ENCODE measurements at regions not wholly inside any gene's neighbourhood (a gene's known extent, or its start where the extent isn't known, plus 50 kb on each side); places are given as distances from the start of the nearest gene placed in this dataset.

DNA sequence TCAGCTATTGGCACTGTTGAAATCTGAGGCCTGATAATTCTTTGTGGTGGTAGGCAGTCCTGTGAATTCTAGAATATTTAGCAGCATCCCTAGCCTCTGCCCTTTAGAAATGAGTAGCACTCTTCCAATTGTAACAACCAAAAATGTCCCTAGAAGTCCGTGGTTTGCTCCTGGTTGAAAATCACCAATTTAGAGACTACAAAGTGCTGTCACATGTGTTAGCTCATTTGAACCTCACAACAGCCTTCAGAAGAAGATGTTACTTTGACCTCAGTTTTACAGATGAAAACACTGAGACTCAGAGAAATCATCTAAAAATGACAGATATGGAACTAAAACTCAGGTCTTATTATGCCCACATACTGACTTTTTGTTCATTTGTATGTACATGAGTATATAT, 103.2 kb downstream of the TANC2 start:
- POLR2A ChIA-PET, result no interaction called here
- DNase-seq (ENCODE audit: low read depth, low spot score), result no peak
- CTCF ChIA-PET, result interaction anchor here (1.2 kb wide), 1 partner anchor 337 kb away, joined by 4 read pairs; no protein-coding TSS in a partner anchor
- TF ChIP-seq, protein P1, sequence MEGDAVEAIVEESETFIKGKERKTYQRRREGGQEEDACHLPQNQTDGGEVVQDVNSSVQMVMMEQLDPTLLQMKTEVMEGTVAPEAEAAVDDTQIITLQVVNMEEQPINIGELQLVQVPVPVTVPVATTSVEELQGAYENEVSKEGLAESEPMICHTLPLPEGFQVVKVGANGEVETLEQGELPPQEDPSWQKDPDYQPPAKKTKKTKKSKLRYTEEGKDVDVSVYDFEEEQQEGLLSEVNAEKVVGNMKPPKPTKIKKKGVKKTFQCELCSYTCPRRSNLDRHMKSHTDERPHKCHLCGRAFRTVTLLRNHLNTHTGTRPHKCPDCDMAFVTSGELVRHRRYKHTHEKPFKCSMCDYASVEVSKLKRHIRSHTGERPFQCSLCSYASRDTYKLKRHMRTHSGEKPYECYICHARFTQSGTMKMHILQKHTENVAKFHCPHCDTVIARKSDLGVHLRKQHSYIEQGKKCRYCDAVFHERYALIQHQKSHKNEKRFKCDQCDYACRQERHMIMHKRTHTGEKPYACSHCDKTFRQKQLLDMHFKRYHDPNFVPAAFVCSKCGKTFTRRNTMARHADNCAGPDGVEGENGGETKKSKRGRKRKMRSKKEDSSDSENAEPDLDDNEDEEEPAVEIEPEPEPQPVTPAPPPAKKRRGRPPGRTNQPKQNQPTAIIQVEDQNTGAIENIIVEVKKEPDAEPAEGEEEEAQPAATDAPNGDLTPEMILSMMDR (IDR thresholded peaks at IDR 0.05; ENCODE audit: insufficient read depth, low read length, missing control alignments), result no peak
- no peak overlapping the region for H3K4me3 ChIP-seq (ENCODE audit: low read depth, low read length)

DNA sequence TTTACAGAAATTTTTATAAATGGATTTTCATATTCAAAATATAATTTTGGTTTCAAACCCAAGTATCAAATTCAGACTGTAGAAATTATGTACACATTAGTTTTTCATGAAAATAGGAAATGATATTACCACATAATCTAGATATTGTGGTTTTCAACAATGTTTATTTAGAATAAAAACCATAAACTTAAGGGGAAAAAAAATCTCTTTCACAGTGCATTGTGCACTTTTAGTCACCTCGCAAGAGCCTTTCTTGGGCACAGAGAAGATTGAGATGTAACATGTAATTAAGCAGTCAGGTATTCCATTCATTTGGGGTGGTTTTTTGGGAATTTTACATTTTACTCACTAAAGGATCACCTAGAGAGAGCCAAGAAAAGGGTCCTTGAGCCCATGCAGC, 104.0 kb downstream of the TANC2 start:
- ChIA-PET POLR2A (no interaction called here), CTCF (no interaction called here)
- TF ChIP-seq, protein P1 (IDR thresholded peaks at IDR 0.05; ENCODE audit: insufficient read depth, low read length, missing control alignments), result no peak
- DNase-seq (ENCODE audit: low read depth, low spot score), result no peak
- no peak overlapping the region for H3K4me3 ChIP-seq (ENCODE audit: low read depth, low read length)

DNA sequence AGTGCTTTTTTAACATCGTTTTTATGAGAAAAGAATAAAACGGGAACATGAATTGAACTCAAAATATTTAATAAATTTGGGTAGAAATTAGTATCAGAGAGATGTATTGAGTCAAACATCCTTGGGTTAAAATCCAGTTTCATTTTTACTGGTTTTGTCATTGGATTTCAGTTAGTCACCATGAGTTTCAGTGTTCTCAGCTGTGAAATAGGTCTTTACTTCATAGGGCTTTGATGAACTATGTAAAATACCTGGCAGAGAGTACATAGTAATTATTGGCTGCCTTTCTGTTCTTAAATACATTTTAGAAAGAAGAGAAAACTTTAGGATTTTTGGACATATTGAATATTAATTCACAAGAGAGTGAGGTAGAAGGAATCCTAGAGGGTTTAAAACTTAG, 105.8 kb downstream of the TANC2 start:
- H3K4me3 ChIP-seq (ENCODE audit: low read depth, low read length), result no peak overlapping the region
- ChIA-PET POLR2A (no interaction called here), CTCF (no interaction called here)
- TF ChIP-seq, protein P1 (IDR thresholded peaks at IDR 0.05; ENCODE audit: insufficient read depth, low read length, missing control alignments), result no peak
- DNase-seq (ENCODE audit: low read depth, low spot score), result no peak

DNA sequence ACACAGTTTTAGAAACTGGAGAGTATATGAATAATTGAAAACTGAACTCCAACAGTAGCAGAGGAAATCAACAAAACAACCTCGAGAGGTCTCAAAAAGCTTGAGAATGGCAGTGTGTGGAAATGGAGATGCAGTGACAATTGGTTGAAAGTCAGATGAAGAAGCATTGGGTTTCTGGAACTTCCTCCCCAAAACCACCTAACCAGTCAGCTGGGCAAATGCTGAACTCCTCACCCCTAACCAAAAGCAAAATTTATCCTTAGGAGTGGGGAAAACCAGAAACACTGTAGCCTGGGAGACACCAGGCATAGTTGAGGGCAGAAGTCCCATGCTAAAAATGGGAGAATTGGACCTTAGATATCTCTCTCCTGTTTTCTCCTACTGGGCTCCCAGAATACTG, 109.9 kb downstream of the TANC2 start:
- no peak overlapping the region for H3K4me3 ChIP-seq (ENCODE audit: low read depth, low read length)
- ChIA-PET POLR2A (no interaction called here), CTCF (interaction anchor here (1.0 to 2.1 kb wide), 4 partner anchors 21 to 350 kb away, joined by 3 to 6 read pairs (median 4); no protein-coding TSS in a partner anchor)
- TF ChIP-seq, protein P1 (IDR thresholded peaks at IDR 0.05; ENCODE audit: insufficient read depth, low read length, missing control alignments), result no peak
- DNase-seq (ENCODE audit: low read depth, low spot score), result no peak

DNA sequence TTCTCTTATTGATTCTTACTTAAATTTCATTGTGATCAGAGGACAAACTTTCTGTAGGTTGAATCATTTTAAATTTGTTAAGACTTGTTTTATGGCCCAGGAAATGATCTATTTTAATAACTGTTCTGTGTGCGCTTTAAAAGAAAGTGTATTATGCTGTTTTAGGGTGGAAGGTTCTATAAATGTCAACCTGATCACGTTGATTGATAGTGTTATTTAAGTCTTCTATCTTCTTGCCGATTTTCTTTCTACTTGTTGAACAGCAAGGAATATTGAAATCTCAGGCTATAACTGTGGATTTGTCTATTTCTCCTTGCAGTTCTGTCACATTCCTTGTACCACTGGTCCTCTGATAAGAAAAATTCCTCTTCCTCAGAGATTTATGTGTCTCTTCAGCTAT, 112.7 kb downstream of the TANC2 start:
- H3K4me3 ChIP-seq (ENCODE audit: low read depth, low read length), result no peak overlapping the region
- ChIA-PET CTCF (interaction anchor here (6.7 kb wide), 1 partner anchor 328 kb away, joined by 100 read pairs; no protein-coding TSS in a partner anchor), POLR2A (no interaction called here)
- TF ChIP-seq, protein P1 (IDR thresholded peaks at IDR 0.05; ENCODE audit: insufficient read depth, low read length, missing control alignments), result no peak
- DNase-seq (ENCODE audit: low read depth, low spot score), result no peak

DNA sequence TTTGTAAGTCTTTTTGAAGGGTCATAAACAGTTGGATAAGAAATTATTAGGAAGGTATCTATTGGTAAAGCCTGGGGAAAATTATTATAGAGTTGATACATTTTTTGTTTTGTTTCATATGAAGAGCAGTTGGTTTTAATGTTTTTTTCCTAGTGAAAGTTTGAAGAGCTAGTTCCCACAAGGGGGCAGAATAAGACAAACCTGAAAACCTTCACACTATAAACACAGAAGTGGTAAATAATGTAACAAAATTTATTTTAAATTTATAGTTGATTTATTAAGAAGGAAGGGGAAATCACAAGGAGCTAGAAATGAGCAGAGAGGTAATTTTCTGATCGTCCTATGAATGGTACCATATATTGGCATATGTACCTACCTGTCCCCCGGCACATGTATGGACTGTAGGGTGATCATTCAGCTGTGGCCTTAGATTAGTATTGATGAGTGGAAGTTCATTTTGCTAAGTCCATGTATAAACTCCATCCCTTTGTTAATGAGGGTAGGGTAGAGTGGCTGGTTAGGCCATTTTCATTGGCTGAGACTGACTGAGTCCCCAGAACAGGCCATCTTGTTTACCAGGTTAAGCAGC, 116.3 kb downstream of the TANC2 start:
- no peak for DNase-seq (ENCODE audit: low read depth, low spot score)

More for the DNA sequence above, 116.3 kb downstream of the TANC2 start:
- POLR2A ChIA-PET, result interaction anchor here (0.5 kb wide), 1 partner anchor 117 kb away, joined by 3 read pairs; no protein-coding TSS in a partner anchor
- CTCF ChIA-PET, result interaction anchor here (0.7 to 6.7 kb wide), 31 partner anchors 9 to 397 kb away, joined by 3 to 100 read pairs (median 4); no protein-coding TSS in a partner anchor
- TF ChIP-seq, protein P1 (IDR thresholded peaks at IDR 0.05; ENCODE audit: insufficient read depth, low read length, missing control alignments), result no peak
- no peak overlapping the region for H3K4me3 ChIP-seq (ENCODE audit: low read depth, low read length)

Measured in AG04449 (cell line).